ENCODE measurements at regions not wholly inside any gene's neighbourhood (a gene's known extent, or its start where the extent isn't known, plus 50 kb on each side); places are given as distances from the start of the nearest gene placed in this dataset.
"Not testable (repeated sequence)": the region's sequence is repeated elsewhere in the genome, so short reads cannot be mapped to it uniquely, and the experiment has no call there.

DNA sequence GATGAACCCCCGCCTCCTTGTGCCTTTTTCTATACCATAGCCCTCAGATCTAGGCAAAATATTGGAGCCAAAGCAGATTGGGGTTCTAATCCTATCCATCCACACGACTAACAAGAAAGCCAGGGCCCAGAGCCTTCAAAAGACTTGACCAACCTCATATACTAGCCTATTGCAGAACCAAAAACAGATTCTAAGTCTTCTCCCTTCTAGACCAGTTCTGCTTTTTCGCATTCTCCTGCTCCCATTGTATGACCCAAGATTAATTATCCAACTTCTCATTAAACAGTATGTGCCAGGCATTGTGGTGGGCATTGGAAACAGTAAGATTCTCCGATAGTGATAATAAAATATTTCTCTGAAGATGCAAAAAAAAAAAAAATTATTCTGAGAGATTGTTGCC, 113.7 kb upstream of the JARID2 start:
- no peak for DNase-seq

DNA sequence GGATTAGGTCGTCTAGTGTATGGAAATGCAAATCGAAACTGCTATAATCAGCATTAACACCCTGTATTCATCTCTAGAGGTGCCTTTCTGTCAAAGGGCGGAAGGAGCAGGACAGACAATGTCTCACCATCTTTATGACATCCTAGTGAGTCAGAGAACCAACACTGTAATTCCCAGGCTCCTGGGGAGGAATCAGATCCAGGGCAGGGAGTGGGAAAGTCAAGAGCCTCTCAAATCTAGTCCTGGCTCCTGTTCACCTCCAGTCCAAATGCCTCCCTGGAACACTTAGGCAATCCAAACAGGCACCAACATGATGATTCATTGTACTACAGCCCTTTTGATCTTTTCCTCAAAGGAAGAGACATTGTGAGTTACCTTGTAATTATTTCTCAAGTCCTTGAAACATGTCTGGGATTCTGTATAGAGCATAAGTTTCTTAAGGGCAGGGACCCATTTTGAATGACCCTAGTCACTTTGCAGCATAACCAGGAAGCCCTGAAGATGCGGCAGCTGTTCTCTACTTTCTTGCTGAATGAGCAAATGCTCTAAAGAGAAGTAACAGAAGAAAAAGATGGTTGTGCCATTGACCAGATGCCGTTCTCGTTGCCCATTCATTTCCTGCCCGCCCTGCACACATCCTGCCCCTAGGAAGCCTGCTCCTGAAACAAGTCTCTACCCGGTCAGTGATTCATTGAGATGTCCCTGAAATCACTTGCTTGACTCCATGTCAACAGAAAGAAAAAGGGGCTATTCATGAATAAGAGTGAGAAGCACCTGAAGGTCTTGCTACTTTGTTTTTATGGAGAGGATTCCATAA, 112.8 kb upstream of the JARID2 start:
- DNase-seq = peak; percentile 87

DNA sequence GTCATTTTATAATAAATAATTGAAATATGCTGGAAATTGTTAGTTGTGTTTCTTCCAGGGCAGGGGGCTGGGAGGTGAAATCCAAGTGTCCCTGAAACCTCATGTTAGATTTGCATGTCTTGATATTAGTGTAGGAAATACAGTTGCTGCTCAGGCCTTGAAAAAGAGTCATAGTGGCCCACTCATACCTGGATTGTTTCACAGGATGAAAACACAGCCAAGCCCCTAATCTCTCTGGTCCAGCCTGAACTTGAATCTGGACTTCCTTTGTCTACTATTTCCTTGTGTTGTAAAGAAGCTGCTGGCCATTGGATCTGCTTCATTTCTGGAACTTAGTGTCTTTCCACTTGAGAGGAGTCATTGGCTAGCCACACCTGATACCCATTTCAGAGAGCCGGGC, 108.8 kb upstream of the JARID2 start:
- DNase-seq = no peak

DNA sequence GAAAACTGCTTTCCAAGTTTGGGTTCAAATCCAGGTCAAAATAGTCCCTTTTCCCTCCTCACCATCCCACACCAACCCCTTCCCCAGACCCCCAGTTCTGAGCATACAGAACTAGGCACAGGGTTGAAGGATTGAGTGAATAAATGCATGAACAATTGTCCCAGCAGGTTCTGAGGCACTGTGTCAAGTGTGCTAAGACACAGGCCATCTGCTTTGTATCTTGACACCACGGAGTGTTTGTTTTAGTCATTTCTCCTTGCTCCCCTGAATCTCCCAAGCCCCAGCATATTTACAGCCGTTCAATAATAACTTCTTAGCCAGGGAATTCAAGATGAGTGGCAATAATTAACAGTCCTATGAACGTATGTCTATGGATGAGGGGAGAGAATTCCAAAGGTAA, 102.8 kb upstream of the JARID2 start:
- no peak for DNase-seq

DNA sequence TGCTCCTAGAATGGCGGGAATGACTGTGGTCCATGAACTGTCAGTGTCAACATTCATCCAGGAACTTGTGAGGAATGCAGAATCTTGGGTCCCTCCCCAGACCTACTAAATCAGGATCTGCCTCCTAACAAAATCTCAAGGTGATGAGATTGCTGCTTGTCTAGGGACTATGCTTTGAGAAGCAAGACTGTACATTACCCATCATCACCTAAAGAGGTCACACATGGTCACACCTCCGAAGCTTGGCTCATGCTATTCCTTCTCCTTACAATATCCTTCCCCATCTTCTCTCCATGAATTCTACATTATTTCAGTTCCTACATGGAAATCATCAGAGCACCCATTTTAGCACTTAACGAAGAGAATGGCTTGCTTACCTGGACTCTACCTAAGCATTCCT, 102.3 kb upstream of the JARID2 start:
- no peak for DNase-seq

DNA sequence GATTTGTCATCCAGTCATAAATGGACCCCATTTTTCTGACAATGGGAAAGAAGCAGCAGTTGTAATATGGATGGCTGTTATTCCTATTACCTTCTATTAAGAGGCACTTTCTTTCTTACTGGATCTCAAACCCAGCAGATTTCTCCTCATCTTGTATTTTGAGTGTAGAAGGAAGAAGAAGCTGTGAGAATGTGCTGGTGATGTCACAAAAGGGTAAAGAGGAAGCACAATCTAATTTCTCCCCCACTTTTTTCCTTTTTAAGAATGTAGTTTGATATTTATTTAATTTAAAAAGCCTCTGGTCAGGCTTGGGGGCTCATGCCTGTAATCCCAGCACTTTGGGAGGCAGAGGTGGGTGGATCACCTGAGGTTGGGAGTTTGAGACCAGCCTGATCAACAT, 100.0 kb upstream of the JARID2 start:
- DNase-seq = no peak

DNA sequence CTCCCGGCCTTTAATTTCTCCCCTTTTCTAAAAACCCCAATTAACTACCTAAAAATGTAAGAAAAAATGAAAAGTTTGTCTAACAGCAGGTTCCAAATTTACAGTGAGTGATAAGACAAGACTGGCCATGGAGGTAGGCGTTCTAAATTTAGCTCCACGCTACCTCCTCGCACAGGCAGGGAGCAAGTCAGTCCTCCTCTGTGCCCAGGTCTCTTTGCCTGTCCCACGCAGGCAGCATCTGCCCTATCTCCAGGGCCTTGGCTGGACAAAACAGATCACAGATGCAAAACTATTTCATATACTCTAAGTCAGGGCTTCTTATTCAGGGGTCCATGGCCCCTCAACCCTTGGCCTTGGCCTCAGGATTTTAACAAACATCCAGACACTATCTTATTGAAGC, 98.0 kb upstream of the JARID2 start:
- no peak for DNase-seq

DNA sequence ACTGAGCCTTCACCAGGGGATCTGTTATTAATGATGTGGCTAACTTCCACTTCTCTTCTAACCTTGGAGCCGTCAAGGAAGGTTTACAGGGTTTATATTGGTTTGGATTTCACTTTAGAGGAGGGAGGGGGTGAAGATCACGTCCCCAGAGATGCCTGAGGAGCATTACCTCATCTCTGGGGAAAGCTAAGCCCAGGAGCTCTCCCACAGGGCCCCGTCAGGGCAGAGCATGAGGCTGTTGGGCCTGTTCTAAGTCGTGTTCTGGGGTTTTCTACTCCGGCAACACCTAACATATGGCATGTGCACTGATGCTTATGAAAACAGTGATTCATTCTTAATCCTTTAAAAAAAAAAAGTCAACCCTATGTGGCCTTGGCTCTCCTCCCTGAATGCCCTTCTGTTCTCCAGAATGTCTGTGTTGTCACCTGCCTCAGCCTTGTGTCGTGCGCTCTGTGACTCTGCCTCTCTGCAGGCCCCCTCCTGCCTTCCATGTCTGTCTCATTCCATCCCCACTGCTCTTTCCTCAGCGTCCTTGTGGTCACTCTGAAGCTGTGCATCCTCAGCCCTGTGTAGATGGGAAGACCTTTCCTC, 97.4 kb upstream of the JARID2 start:
- DNase-seq = peak; percentile 70

DNA sequence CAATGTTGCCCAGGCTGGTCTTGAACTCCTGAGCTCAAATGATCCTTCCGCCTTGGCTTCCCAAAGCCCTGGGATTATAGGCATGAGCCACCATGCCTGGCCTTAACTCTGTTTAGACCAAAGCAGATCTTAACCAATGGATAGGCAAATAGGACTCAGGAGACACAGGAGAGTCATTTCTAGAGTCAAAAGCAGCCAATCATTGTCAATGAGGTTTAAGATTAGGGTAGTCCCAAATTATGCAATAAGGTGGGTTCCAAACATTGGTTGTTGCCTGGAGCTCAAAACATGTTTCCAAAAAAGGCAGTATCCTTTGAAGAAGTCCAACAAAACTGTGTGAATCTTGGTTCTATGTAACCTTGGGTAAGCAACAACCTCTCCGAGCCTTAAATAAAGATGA, 95.7 kb upstream of the JARID2 start:
- DNase-seq = no peak

DNA sequence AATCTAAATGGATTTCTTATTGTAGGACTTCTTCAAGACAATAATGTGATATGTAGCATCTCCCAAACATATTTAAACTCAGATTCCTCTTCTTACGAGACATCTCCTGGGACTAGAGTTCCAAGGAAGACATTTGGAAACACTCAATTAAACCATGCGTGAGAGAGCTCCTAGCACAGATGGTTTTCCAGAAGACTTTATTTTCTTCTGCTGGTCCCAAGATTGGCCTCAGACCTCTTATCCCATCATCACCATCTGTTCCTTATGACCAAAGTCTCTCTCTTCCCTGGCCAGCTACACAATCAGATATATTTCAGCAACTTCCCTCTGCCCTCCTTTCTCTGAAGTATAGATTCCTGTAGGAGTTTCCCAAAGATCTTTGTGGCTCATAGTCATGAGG, 93.2 kb upstream of the JARID2 start:
- DNase-seq = no peak

DNA sequence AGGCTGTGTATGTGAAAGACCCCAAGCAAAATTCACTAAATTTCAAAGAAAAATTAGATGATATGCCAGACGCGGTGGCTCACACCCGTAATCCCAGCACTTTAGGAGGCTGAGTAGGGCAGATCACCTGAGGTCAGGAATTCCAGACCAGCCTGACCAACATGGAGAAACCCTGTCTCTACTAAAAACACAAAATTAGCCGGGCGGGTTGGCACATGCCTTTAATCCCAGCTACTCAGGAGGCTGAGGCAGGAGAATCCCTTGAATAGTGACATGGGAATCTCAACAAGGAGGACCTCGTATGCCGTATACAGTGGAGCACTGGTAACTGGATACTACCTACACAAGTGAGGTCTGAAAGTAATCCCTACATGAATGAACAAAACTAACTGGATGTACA, 92.7 kb upstream of the JARID2 start:
- DNase-seq = no peak

DNA sequence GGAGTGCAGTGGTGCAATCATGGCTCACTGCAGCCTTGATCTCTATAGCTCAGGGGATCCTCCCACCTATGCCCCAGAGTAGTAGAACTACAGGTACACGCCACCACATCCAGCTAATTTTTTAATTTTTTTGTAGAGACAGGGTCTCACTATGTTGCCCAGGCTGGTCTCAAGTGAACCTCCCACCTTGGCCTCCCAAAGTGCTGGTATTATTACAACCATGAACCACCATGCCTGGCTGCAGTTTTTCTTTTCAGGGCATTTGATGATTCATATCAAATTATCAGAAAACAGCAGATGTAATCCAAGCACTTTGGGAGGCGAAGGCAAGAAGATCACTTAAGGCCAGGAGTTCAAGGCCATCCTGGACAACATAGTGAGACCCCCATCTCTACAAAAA, 88.4 kb upstream of the JARID2 start:
- DNase-seq = no peak

DNA sequence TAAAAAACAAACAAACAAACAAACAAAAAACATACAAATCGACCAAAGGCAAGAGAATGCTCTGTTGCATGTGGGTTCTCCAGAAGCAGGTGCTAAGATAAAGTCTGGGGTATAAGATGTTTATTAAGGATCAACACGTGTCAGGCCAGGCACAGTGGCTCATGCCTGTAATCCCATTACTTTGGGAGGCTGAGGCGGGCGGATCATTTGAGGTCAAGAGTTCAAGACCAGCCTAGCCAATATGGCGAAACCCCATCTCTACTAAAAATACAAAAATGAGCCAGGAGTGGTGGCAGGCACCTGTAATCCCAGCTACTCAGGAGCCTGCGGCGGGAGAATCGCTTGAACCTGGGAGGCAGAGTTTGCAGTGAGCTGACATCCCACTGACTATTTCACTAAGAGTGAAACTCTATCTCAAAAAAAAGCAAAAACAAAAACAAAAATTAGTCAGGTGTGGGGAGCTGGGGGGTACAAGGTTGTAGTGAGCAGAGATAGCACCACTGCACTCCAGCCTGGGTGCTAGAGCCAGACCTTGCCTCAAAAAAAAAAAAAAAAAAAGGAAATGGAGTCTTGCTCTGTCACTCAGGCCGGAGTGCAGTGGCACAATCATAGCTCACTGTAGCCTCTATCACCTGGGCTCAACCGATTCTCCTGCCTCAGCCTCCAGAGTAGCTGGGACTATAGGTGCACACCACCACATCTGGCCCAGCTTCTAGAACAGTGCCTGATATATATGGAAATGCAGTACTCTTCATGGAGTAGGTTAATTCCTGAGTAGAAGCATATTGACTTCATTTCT, 86.8 kb upstream of the JARID2 start:
- DNase-seq = no peak

DNA sequence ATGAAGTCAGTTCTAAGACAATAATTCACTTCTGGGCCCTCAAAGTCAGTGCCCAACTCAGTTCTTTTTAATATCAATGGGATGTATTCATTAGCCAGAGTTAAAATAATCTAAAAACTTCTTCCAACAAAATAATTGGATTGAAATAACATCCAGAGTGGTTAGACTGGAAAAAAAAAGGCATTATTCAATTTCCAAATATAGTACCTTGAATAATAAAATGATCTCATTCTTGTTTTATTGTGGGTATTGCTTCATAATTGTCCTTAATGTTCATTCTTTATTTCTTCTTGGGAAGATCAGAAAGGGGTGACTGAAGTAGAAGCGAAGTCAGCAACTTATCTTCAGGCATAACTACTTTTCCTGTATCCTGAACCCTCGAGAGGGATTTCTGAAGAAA, 85.1 kb upstream of the JARID2 start:
- DNase-seq = no peak

DNA sequence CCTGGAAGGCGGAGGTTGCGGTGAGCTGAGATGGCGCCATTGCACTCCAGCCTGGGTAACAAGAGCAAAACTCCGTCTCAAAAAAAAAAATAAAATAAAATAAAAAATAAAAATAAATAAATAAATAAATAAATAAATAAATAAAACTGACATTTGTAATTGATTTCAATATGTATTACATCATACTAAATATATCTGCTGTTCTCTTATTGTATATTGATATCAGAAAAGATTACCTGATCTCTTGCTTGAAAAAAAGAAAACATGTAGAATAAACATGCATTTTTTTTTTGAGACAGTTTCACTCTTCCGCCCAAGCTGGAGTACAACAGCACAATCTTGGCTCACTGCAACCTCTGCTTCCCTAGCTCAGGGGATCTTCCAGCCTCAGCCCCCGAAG, 81.0 kb upstream of the JARID2 start:
- not testable (repeated sequence) for DNase-seq

DNA sequence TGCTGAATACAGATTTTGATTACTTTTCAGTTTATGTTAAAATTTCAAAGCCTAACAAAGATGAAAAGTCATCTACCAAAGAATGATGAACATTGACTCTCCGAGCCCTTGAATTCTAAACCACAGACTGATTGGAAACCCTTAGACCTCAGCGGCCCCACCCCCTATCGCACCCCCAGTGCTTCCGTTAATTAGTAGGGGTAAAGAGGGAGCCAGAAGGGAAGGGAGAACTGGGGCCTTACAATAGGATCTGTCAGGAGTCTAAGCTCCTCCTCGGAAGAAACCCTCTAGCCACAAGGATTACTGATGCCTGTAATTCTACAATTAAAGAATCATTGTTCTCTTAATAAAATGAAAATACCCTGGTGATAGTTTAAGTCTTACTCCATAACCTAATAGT, 79.7 kb upstream of the JARID2 start:
- DNase-seq = no peak

DNA sequence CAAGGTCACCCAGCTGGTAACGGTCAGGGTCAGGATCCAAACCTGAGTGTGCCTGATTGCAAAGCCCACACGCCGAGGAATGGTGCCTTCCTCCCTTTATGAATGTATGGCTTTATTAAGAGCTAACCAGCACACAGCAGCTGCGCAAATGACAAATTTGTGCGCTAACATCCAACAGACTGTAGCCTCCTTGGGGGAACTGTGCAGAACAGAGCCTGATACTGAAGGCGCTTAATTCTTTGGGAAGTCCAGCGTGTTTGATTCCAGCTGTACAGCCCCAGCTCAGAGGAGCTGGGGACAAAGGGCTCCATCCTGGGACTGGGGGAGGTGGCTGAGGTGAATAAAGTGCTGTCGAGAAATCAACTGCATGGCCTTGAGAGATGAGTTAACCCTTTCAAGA, 75.7 kb upstream of the JARID2 start:
- no peak for DNase-seq

DNA sequence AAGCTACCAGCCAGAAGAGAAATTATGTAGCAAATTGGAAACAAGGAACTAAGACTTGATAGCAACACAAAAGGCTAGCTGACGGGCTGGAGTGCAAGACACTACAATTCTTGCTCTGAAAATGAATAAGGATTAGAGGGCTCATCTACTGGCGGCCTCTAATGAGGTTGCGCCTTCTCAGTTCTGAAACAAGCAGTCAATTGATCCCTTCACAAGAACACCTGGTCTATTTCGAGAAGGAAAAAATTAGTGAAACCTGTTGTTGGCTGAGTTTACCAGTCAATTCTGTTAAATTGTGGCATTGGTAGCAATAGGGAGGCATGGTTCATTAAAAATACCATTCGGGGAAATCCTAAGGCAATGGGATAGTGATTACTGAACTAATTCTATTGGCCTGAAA, 74.8 kb upstream of the JARID2 start:
- no peak for DNase-seq

DNA sequence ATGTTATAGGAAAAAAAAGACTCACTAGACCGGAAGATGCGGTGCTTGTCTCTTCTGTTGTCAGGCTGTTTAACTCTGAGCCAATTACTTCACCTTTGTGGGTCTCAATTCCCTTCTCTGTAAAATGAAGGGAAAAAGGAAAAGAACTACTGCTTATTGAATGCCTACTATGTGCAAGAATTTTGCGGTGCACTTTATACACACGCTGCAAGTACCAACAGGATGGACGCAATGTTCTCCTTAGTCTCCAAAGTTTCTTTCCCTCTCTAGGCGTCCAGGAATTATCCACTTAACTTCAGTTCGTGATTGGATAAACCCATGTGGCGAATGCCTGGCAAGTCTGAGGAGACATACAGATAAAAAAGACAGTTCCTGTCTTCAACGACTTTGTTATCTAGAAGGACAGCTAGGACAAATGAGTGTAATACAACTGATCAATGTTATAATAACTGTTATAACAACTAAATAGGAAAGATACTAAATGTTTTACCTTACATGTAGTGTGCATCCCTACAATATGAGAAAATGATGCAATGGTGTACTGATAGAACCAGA, 69.0 kb upstream of the JARID2 start:
- no peak for DNase-seq

DNA sequence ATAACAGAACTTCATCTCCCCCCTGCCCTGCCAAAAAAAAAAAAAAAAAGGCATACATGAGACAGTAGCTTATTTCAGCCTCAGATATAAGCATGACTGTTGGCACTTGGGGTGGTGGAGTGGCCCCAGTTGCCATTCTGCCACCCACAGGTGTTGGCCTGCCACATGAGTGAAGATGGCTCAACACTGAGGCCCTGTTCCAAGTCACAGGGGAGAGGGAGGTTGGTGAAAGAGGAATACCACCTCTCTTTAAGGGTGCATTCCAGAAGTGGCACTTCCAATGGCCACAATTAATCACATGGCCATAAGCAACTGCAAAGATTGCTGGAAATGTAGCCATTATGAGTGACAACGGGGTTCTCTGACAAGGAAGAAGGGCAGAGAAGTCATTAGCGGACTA, 61.9 kb upstream of the JARID2 start:
- no peak for DNase-seq

DNA sequence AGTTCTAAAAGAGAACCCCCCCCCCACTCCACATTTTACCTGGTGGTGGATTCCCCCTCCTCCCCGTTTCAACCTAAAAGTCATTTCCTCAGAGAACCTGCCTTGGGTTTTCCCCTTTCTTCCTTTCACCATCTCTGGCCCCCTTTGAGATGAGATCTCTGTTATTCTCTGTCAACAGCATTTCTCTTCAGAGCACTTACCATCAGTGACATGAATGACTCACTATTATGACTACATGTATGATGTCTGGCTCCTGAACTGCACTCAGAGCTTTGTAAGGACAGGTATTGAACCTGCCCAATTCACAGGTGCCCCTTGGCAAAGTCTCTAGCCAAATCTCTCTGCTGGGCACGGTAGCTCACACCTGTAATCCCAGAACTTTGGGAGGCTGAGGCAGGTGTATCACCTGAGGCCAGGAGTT, 61.4 kb upstream of the JARID2 start:
- no peak for DNase-seq

DNA sequence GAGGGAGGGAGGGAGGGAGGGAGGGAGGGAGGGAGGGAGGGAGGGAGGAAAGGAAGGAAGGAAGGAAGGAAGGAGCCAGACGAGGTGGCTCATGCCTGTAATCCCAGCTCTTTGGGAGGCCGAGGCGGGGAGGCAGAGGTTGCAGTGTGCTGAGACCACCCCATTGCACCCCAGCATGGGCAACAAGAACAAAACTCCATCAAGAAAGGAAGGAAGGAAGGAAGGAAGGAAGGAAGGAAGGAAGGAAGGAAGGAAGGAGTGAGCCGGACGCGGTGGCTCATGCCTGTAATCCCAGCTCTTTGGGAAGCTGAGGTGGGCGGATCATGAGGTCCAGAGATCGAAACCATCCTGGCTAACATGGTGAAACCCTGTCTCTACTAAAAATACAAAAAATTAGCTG, 60.8 kb upstream of the JARID2 start:
- not testable (repeated sequence) for DNase-seq

DNA sequence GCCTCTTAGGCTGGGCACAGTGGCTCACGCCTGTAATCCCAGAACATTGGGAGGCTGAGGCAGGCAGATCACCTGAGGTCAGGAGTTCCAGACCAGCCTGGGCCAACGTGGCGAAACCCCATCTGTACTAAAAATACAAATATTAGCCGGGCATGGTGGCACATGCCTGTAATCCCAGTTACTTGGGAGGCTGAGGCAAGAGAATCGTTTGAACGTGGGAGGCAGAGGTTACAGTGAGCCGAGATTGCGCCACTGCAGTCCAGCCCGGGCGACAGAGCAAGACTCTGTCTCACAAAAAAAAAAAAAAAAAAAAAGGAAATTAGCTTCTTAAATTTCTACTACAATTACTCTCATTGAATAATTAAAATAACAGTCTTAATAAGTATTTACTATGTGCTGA, 52.4 kb upstream of the JARID2 start:
- DNase-seq = not testable (repeated sequence)

DNA sequence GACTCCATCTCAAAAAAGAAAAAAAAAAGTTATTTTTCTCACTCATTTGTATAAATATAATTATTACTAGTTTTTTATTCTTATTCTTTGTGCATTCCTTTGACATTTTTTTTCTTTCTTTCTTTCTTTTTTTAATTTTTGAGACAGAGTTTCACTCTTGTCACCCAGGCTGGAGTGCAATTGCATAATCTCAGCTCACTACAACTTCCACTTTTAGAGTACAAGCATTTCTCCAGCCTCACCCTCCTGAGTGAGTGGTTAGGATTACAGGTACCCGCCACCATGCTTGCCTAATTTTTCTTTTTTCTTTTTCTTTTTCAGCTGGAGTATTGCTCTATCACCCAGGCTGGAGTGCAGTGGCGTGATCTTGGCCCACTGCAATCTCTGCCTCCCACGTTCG, 51.4 kb upstream of the JARID2 start:
- no peak for DNase-seq

Measured in EL (cell line).